NCI-H2196 (cell line): ENCODE measurements at regions not wholly inside any gene's neighbourhood (a gene's known extent, or its start where the extent isn't known, plus 50 kb on each side); places are given as distances from the start of the nearest gene placed in this dataset.

Source experiments
- DNase-seq: peaks from one replicate; lab custom pipeline; 2025; ENCODE audit not compliant: unreplicated experiment; lab: John Stamatoyannopoulos, UW

DNA sequence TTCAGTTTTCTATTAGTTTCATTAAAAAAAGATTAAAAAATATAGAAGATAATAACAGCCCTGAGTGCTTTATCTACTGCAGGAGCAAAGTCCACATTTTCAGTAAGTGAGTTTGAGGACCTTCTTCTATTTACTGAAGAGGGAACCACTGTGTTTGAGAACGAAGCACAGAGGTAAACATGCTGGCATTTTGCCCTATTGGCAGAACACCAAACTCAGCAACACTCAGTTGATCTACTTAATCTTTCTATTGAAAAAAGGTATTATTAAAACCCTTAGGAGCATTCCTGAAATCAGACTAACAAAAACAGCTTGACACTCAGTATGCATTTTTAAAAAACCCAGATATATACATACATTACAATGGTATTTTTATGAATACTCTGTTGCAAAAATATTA lies 1496.7 kb downstream of the TECRL start:
- no peak for DNase-seq

DNA sequence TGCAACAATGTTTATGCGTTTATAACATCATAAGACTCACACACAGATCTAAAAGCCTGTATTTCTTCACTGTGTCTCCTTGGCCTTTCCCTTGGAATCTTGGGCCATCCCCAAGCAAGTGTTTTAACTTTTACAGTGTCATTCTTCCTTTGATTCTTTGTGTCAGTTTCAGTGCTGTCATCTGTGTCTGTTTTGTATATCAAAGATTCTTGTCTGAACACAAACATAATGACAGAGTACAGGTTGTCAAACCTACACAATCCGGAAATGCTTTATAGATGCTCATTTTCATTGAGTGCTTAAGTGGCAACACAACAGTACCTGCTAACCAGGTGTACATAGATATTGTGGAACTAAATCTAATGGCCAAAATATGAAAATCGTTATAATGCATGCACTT lies 1500.0 kb downstream of the TECRL start:
- no peak for DNase-seq

DNA sequence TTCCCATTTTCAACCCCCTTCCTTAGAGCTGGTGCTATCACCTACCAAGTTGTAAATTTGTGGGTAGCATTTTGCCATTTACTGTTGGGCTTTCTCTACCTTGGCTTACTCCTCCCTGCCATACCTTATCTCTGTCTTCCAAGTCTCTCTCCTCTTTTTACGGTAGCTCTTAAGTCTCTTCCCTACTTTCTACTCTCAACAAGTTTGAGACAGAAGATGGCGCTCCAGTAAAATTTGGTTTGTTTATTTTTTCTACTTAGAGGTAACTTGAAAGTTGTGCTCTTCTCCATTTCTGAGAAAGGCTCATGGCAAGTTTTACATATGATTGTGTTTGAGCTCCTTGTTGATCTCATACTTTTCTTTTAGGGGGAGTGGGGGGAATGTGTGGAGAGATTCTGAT lies 1508.1 kb downstream of the TECRL start:
- DNase-seq, result no peak

GRCh38 chr4:62899646-62900364 lies 1509.4 kb downstream of the TECRL start:
- no peak for DNase-seq

DNA sequence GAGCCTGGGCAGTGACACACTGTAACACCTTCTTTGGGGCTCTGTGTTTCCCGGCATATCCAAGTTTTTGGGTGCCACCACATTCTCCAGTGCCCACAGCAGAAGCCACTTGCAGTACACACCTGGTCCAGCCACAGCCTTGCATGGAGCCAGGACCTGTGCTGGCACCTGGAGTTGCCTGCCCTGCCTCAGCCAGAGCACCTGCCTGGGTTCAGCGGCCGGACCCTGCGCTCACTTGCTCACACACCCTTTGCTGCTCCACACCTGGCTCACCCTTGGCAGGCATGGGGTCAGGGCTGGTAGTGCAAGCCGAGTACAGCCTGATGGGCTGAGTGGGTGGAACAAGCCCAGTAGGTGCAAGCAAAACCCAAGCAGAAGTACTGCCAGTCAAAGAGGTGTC lies 1511.1 kb downstream of the TECRL start:
- no peak for DNase-seq

GRCh38 chr4:62896721-62897120 lies 1512.5 kb downstream of the TECRL start:
- no peak for DNase-seq

DNA sequence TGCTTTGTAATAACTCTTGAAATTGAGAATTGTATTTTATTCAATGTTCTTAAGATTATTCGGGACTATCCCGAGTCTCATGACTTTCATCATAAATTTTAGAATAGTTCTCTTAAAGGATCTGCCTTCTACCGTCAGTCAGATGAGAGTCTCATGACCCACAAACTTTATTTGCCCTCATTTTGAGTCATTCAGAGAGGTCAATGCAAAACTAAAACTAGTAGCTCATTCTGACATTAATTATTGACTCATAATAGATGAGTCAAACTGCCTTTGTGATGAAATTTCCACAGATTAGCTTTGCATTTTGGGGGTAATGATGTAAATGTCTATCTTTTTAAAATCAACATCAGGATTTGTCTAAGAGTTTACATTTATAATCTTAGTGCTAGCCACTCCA lies 1527.3 kb downstream of the TECRL start:
- DNase-seq, result no peak

DNA sequence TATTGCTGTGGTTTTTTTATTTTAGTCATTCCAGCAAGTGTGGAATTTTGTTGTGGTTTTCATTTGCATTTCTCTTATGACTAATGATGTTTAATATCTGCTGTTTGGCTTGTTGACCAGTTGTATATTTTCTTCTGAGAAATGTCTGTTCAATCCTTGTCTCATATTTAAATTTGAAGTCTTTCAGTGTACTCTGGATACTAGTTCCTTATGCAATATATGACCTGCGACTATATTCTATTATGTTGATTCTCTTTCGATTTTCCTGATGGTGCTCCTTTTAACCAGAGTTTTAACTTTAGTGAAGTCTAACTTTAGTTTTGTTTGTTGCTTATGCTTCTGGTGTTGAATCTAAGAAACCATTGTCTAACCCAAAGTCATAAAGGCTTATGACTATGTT lies 1528.0 kb downstream of the TECRL start:
- no peak for DNase-seq

DNA sequence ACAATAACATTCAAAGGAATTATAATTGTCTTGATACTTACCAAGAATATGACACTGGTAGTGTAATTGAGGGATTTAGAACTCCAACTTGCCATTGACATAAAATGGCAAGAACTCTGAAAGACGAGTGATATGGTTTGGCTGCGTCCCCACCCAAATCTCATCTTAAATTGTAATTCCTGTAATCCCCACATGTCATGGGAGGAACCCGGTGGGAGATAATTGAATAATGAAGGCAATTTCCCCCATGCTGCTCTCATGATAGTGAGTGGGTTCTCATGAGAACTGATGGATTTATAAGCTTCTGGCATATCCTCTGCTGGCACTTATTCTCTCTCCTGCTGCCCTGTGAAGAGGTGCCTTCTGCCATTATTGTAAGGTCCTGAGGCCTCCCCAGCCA lies 1536.4 kb downstream of the TECRL start:
- no peak for DNase-seq

DNA sequence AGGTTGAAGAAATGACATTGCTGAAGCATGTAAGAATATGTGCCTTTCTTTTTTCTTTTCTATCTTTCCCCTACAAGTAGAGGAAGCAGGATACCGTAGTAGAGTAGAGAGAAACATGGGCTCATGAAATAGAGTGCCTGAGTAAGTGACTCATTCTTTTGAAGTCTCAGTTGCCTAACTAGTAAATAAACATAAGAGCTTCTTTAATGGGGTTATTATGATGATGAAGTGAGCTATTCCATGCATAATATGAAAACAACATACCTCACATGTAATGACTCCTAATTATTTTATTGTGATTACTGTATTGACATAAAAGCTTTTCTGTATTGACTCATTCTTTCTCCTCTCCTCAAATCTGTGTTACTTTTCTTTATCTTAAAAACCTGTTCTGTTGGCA lies 1538.2 kb downstream of the TECRL start:
- no peak for DNase-seq

DNA sequence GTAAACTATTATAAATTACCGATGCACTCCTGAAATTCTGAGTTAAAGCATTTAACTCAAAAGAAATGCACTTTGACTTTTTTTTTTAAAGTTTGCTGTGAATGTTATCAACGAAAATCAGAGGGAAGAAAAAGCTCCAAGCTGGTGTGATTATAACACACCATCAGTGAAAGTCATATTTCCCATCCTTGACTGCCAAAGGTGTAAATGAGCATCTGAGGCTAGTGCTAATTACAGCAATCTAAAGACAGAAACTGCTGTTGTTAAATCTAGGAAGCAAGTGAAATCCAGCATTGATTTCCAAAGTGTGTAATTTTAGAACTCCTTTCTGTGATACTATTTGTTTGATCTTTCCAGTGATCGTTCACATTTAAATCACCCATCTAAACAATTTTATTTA lies 1538.8 kb downstream of the TECRL start:
- no peak for DNase-seq

DNA sequence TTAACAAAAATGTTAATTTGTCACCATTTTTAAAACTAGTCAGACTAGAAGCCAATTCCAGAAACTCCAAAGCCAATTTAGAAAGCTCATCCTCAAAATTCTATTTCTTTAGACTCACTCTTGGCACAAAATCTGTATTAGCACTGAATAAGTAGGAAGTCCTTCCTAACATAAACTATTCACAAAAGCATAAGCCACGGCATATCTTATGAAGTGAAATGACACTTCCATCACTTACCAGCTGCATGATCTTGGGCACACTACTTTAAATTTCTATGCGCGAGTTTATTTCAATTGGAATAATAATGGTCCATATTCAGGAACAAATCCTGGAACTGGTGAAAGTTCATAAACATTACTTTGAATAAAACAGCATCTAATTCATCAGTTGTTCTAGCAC lies 1544.0 kb downstream of the TECRL start:
- DNase-seq, result no peak

GRCh38 chr4:62849696-62850095 lies 1559.6 kb downstream of the TECRL start:
- DNase-seq, result no peak

DNA sequence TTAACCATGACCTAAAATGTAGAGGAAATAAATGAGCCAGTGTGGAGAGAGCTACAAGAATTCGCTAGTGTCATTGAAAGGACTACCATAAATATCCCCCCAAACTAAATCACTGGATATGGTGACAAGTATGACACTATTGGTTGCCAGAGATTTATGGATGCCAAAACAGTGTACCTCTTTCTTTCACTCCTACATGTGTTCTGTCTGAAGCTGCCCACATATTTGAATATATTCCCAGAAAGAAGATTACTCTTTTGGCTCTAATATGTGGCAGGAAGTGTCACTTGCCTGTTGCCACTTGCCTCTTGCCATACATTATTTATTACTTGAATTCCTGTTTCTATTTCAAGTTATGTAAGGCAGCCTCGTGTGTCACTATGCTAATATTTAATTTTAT lies 1573.6 kb downstream of the TECRL start:
- DNase-seq, result no peak

- DNase-seq, result no peak
Observed at GRCh38 chr4:62822306-62822705, 1586.9 kb downstream of the TECRL start.

DNA sequence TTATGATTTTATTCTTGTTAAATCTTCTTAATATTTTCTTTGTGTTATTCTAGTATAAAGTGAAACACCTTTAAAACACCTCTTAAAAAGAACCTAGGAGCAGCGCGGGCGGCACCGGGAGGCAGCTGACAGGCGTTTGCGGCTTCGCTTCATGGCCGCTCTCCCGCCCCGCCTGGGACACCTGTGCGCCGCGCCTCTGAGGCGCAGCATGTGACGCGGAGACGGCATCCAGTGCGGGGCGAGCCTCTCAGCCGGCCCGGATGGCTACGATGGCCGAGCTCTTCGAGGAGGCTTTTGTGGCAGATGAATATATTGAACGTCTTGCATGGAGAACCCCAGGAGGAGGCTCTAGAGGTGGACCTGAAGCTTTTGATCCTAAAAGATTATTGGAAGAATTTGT lies 1592.7 kb downstream of the TECRL start:
- DNase-seq, result no peak

DNA sequence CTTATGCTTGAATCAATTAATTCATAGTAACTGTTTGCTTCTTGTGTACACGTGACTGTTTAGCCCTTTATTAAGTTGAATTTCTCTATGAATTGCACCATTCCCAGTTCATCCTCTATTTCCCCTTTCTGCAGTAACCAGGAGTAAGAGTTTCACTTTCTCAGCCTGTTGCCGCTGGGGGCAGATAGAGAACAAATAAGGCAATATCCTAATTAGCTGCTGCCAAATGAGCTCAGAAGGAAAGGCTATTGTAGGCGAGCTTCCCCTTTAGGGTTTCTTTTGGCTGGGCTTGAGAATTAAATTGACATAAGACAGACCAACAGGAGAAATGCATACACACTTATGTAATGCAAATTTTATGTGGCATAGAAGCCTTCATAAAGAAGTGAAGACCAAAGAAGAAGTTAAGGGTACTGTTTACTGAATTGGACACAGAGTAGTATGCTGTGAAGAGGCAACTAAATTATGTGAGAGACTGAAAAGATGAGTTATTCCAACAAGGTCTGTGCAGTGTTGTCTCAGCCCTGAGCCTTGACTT lies 1594.7 kb downstream of the TECRL start:
- no peak for DNase-seq

DNA sequence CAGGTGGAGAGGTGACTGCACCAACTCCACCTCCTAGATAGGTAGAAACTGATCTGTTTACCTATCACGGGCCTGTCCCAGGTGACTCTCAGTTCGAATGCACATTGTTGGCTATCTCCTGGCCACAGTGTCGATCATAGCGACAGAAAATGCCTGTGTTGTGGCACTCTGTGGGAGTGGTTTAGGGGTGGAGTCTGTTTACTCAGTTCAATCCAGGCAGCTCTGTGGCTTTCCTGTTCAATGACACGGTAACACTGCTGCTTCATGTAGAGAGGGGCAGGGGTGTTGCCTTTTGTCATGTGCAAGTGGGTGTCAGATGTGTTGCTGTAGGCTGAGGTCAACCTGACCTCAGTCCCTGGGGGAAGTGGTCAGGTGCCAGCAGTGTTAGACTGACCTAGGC lies 1602.4 kb downstream of the TECRL start:
- DNase-seq, result no peak

GRCh38 chr4:62804075-62804474 lies 1603.9 kb downstream of the ADGRL3 start:
- DNase-seq, result no peak

- no peak for DNase-seq
Observed at GRCh38 chr4:62797221-62797620, 1597.1 kb downstream of the ADGRL3 start.

GRCh38 chr4:62791386-62791785 lies 1591.3 kb downstream of the ADGRL3 start:
- no peak for DNase-seq

GRCh38 chr4:62771983-62772557 lies 1571.9 kb downstream of the ADGRL3 start:
- DNase-seq, result no peak

GRCh38 chr4:62740296-62740695 lies 1540.2 kb downstream of the ADGRL3 start:
- DNase-seq, result no peak
